ENCODE measurements at regions not wholly inside any gene's neighbourhood (a gene's known extent, or its start where the extent isn't known, plus 50 kb on each side); places are given as distances from the start of the nearest gene placed in this dataset.

DNA sequence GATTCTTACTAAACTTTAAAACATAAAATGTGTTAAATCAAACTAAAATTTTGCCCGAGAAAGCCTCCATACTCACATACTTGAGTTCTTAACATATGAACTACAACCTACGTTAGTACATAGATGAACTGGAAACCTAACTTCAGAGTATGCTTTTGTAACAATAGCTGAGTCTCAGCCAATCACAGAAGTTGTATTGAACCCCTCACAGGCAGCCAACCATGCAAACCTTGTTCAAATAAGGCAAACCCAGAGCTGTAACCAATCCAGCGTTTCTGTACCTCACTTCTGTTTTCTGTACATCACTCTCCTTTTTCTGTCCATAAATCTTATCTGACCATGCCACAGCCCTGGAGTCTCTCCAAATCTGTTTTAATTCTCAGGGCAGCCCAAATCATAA, 157.3 kb upstream of the COL1A2 start:
- DNase-seq: no peak
- H3K27me3 ChIP-seq (replicated peaks): no peaks in the 10 kb centered on the region
- H3K27ac ChIP-seq: no peak overlapping the region
- TF ChIP-seq, protein P1, sequence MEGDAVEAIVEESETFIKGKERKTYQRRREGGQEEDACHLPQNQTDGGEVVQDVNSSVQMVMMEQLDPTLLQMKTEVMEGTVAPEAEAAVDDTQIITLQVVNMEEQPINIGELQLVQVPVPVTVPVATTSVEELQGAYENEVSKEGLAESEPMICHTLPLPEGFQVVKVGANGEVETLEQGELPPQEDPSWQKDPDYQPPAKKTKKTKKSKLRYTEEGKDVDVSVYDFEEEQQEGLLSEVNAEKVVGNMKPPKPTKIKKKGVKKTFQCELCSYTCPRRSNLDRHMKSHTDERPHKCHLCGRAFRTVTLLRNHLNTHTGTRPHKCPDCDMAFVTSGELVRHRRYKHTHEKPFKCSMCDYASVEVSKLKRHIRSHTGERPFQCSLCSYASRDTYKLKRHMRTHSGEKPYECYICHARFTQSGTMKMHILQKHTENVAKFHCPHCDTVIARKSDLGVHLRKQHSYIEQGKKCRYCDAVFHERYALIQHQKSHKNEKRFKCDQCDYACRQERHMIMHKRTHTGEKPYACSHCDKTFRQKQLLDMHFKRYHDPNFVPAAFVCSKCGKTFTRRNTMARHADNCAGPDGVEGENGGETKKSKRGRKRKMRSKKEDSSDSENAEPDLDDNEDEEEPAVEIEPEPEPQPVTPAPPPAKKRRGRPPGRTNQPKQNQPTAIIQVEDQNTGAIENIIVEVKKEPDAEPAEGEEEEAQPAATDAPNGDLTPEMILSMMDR (IDR thresholded peaks at IDR 0.05; ENCODE audit: low read depth, low read length, missing control alignments): no peak
- no peaks in the 10 kb centered on the region for H3K36me3 ChIP-seq (replicated peaks)
- H3K4me3 ChIP-seq (ENCODE audit: low read depth, low read length): no peak overlapping the region
- in situ Hi-C loops (cut with HindIII; ENCODE audit: low pct_ligation_motif_present, low sequenced_read_pairs): no loop called here

DNA sequence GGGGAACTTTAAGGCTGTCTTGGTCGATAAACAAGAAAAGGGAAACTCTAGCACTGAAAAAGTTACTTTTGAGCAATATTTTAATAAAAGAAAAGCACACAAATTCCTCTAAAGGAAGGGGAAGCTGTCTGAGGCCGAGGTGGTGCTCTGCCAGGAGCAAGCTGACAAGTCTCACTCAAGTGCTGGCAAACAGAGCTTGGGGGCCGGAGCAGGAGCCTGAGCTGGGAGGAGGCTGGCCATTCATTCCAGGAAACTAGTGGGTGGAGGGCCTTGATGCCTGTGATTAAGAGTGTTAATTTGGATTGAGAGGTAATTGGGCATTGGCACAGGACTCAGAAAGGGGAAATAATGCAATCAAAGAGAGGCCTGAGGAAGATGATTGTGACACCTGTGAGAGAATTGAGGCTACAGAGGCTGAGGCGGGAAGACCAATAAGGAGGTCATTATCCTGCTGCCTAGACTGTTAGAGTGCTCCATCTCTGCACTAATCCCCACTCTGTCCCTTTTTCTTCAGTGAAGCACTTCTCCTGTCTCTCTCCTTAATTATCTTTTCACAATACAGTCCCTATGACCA, 154.9 kb upstream of the COL1A2 start:
- Histone ChIP-seq H3K36me3 (replicated peaks) (no peaks in the 10 kb centered on the region), H3K27ac (no peak overlapping the region), H3K27me3 (replicated peaks) (no peaks in the 10 kb centered on the region), H3K4me3 (ENCODE audit: low read depth, low read length) (no peak overlapping the region)
- DNase-seq: no peak
- in situ Hi-C loops (cut with HindIII; ENCODE audit: low pct_ligation_motif_present, low sequenced_read_pairs): no loop called here
- TF ChIP-seq, protein P1 (IDR thresholded peaks at IDR 0.05; ENCODE audit: low read depth, low read length, missing control alignments): no peak

DNA sequence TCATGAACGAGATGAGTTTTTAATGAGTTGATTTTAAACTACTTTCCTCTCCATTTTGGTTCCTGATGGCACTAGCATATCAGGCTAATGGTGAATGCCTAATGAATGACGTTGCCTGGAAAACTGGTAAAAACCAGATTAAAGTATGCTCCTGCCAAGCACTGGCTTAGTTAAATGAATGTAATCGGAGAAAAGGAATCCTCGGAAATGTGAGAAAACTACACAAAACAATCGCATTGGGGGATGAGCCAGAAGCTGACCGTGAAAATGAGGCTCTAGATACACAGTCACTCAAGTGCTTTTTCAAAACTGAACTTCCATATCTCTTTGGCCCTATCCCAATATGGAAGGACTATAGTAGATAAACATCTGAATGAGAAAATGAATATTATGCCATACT, 153.8 kb upstream of the COL1A2 start:
- H3K27me3 ChIP-seq (replicated peaks): no peaks in the 10 kb centered on the region
- in situ Hi-C loops (cut with HindIII; ENCODE audit: low pct_ligation_motif_present, low sequenced_read_pairs): no loop called here
- H3K36me3 ChIP-seq (replicated peaks): no peaks in the 10 kb centered on the region
- H3K4me3 ChIP-seq (ENCODE audit: low read depth, low read length): no peak overlapping the region
- H3K27ac ChIP-seq: no peak overlapping the region
- TF ChIP-seq, protein P1 (IDR thresholded peaks at IDR 0.05; ENCODE audit: low read depth, low read length, missing control alignments): no peak
- DNase-seq: no peak

DNA sequence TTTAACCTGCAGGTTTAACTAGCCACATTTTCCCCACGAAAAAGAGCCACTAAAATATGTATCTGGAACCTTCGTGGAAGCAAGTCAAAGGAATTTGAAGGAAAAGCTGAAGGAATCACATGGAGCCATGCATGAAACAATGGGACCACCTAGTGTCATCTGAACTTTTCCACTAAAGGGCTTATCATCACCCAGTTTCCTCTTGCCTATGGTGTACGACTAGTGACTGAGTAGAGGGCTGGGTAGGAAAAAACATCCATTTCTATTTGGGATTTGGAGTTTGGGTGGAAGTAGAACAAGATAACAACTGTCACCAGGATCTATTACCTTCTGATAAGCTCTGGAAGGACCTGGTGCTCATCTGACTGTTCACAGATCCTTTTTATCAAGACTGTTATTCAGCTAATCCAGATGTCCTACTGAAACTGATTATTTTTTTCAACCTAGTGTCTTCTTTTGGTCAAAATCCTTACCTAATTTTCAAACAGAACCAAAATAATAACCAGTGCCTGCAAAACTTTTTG, 153.2 kb upstream of the COL1A2 start:
- H3K36me3 ChIP-seq (replicated peaks): no peaks in the 10 kb centered on the region
- TF ChIP-seq, protein P1 (IDR thresholded peaks at IDR 0.05; ENCODE audit: low read depth, low read length, missing control alignments): no peak
- no peak for DNase-seq
- H3K27me3 ChIP-seq (replicated peaks): no peaks in the 10 kb centered on the region
- H3K27ac ChIP-seq: no peak overlapping the region
- H3K4me3 ChIP-seq (ENCODE audit: low read depth, low read length): no peak overlapping the region
- in situ Hi-C loops (cut with HindIII; ENCODE audit: low pct_ligation_motif_present, low sequenced_read_pairs): no loop called here

DNA sequence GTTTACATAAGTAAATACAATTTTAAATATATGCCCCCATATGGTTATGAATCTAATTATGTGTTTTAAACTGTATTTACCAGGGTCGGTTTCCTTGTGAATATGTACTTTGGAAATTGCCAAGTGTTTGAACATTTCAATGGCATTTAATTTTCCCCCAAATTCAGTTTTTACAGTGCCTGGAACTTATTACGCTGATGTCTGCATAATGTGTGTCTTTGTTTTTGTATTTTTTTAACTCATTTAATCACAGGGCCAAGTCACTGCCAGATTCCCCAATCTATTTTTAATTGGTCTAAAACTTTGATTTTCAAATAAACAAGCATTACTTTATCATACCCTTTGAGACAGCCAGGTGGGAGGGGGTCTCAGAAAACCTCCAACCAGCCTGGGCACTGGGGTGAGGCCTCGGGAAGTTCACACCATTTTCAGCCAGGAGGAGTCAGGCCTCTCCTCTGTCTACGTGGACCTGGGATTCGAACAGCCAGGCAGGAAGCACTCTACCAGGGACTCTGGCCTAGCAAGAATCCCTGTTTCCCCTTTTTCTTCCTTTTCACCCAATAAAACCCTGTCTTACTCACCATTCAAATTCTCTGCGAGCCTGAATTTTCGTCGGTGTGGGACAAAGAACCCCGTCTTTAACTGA, 151.5 kb upstream of the COL1A2 start:
- in situ Hi-C loops (cut with HindIII; ENCODE audit: low pct_ligation_motif_present, low sequenced_read_pairs): no loop called here
- Histone ChIP-seq H3K27ac (no peak overlapping the region), H3K4me3 (ENCODE audit: low read depth, low read length) (no peak overlapping the region), H3K27me3 (replicated peaks) (no peaks in the 10 kb centered on the region), H3K36me3 (replicated peaks) (no peaks in the 10 kb centered on the region)
- no peak for DNase-seq
- TF ChIP-seq, protein P1 (IDR thresholded peaks at IDR 0.05; ENCODE audit: low read depth, low read length, missing control alignments): no peak

Data from brain microvascular endothelial cell (primary cell).